A549 (cell line): ENCODE measurements at regions not wholly inside any gene's neighbourhood (a gene's known extent, or its start where the extent isn't known, plus 50 kb on each side); places are given as distances from the start of the nearest gene placed in this dataset.

Source experiments
- ATAC-seq, 2 experiments: fragments of 200-7000 bp in 1 of 2; fragments of >200 bp in 1 of 2; cut with Nextera tagmentation in 1 of 2; cut with Tn5 transposase in 1 of 2; 3 replicates each; pipeline versions ENCODE4 v1.8.0 to v1.9.1; 2018 to 2020; ENCODE audit warnings: mild to moderate bottlenecking in 1 of 2, moderate library complexity in 1 of 2
- CTCF ChIA-PET: fragments of 300-600 bp; sonication (Branson Sonifier 250); formaldehyde crosslinking; extraction: SDS; loops from one replicate; lab custom pipeline; 2021; ENCODE audit warnings: antibody characterized with exemption, inconsistent platforms; lab: Yijun Ruan, JAX
- POLR2A ChIA-PET: fragments of 350-600 bp; formaldehyde crosslinking; extraction: SDS; loops from one replicate; lab custom pipeline; 2021; ENCODE audit warnings: antibody characterized with exemption, inconsistent platforms; lab: Yijun Ruan, JAX
- DNase-seq, 2 experiments: peaks; one replicate each; pipeline versions ENCODE4 v3.0.0 to v3.0.0-alpha.2; 2011 to 2016; ENCODE audit warnings: low read depth in 1 of 2, low spot score in 1 of 2
- FAIRE-seq: peaks from 2 replicates; lab custom pipeline; 2011; peaks lifted over from hg19 to GRCh38; lab: Jason Lieb, UNC
- H3K27ac ChIP-seq, 2 experiments: fragments of >200 bp; sonication (Bioruptor Twin); formaldehyde crosslinking; 3 replicates each; pipeline ENCODE4 v1.5.1; 2016 to 2017
- H3K4me1 ChIP-seq: fragments of >200 bp; sonication (Bioruptor Twin); formaldehyde crosslinking; 3 replicates; pipeline ENCODE4 v1.6.1; 2016
- H3K4me2 ChIP-seq: fragments of >200 bp; sonication (Bioruptor Twin); formaldehyde crosslinking; 3 replicates; pipeline ENCODE4 v1.6.1; 2016
- H3K4me3 ChIP-seq: fragments of >200 bp; sonication (Bioruptor Twin); formaldehyde crosslinking; 3 replicates; pipeline ENCODE4 v1.5.1; 2016
- H3K9me3 ChIP-seq: fragments of >200 bp; sonication (Bioruptor Twin); formaldehyde crosslinking; 3 replicates; pipeline ENCODE4 v1.6.1; 2016
- BHLHE40 ChIP-seq: IDR thresholded peaks from 2 replicates; pipeline ENCODE4 v1.6.1; 2012; ENCODE audit warnings: low read depth, low read length, inconsistent platforms
- CBX8 ChIP-seq: fragments of 200-600 bp; sonication (generic); IDR thresholded peaks from 2 replicates; pipeline ENCODE4 v1.6.1; 2016
- CHD4 ChIP-seq: fragments of 200-600 bp; sonication (generic); IDR thresholded peaks from 2 replicates; pipeline ENCODE4 v1.6.1; 2016; ENCODE audit warnings: antibody characterized with exemption, mild to moderate bottlenecking, borderline replicate concordance
- EHF ChIP-seq: fragments of 250-450 bp; sonication (Bioruptor Pico); IDR thresholded peaks from 2 replicates; pipeline ENCODE4 v1.5.0; 2020; ENCODE audit warnings: mild to moderate bottlenecking
- EP300 ChIP-seq, 2 experiments: fragments of >200 bp; sonication (Bioruptor Twin); formaldehyde crosslinking; IDR thresholded peaks; 2 replicates in 1 of 2; 3 replicates in 1 of 2; pipeline ENCODE4 v1.6.1; 2016 to 2017
- GATA3 ChIP-seq: IDR thresholded peaks from 2 replicates; pipeline ENCODE4 v1.6.1; 2012; ENCODE audit warnings: borderline replicate concordance
- JUN ChIP-seq, 2 experiments: fragments of >200 bp; sonication (Bioruptor Twin); formaldehyde crosslinking; IDR thresholded peaks; 2 replicates in 1 of 2; 3 replicates in 1 of 2; pipeline ENCODE4 v1.6.1; 2016 to 2017
- KDM1A ChIP-seq: fragments of 200-600 bp; sonication (generic); IDR thresholded peaks from 2 replicates; pipeline ENCODE4 v1.6.1; 2016; ENCODE audit warnings: low read depth, mild to moderate bottlenecking
- KDM5A ChIP-seq: fragments of 200-600 bp; sonication (generic); IDR thresholded peaks from 2 replicates; pipeline ENCODE4 v1.6.1; 2016; ENCODE audit warnings: antibody characterized with exemption, mild to moderate bottlenecking
- MAFK ChIP-seq: fragments of 450-650 bp; IDR thresholded peaks from 2 replicates; pipeline ENCODE4 v1.6.1; 2014; ENCODE audit not compliant: partially characterized antibody
- MAZ ChIP-seq: fragments of 150-350 bp; IDR thresholded peaks from 2 replicates; pipeline ENCODE4 v1.6.1; 2014; ENCODE audit warnings: antibody characterized with exemption, low read depth, low read length, borderline replicate concordance
- NPAS2 ChIP-seq: fragments of 250-450 bp; sonication (Bioruptor Pico); IDR thresholded peaks from 2 replicates; pipeline ENCODE4 v1.8.0; 2022; ENCODE audit warnings: mild to moderate bottlenecking, moderate library complexity, borderline replicate concordance
- PHF8 ChIP-seq: fragments of 200-600 bp; sonication (generic); IDR thresholded peaks from 2 replicates; pipeline ENCODE4 v1.6.1; 2016; ENCODE audit warnings: low read depth, mild to moderate bottlenecking, antibody characterized with exemption, moderate library complexity, borderline replicate concordance
- RARB ChIP-seq: fragments of 250-450 bp; sonication (Bioruptor Pico); IDR thresholded peaks from 2 replicates; pipeline ENCODE4 v1.8.0; 2021; ENCODE audit warnings: mild to moderate bottlenecking, moderate library complexity
- REST ChIP-seq: fragments of 200-600 bp; sonication (generic); IDR thresholded peaks from 2 replicates; pipeline ENCODE4 v1.6.1; 2016; ENCODE audit warnings: antibody characterized with exemption, mild to moderate bottlenecking, moderate library complexity
- RFX5 ChIP-seq: fragments of 450-650 bp; IDR thresholded peaks from 2 replicates; pipeline ENCODE4 v1.7.1; 2014; ENCODE audit warnings: antibody characterized with exemption, mild to moderate bottlenecking, moderate library complexity
- RNF2 ChIP-seq: fragments of 200-600 bp; sonication (generic); IDR thresholded peaks from 2 replicates; pipeline ENCODE4 v1.6.1; 2016; ENCODE audit warnings: low read depth, mild to moderate bottlenecking, antibody characterized with exemption, moderate library complexity, borderline replicate concordance
- TP53 ChIP-seq: fragments of 250-450 bp; sonication (Bioruptor Pico); IDR thresholded peaks from 2 replicates; pipeline ENCODE4 v1.5.0; 2021; ENCODE audit warnings: mild to moderate bottlenecking, moderate library complexity
- ZC3H11A ChIP-seq: fragments of 450-650 bp; IDR thresholded peaks from 2 replicates; pipeline ENCODE4 v1.6.1; 2014; ENCODE audit warnings: antibody characterized with exemption, mild to moderate bottlenecking
- ZNF302 ChIP-seq: fragments of 250-450 bp; sonication (Bioruptor Pico); IDR thresholded peaks from 2 replicates; pipeline ENCODE4 v1.9.0; 2021; ENCODE audit warnings: inconsistent platforms, mild to moderate bottlenecking, moderate library complexity
- WGBS: methylation state at CpG from one replicate; pipeline ENCODE4 v1.1.6; 2017; ENCODE audit errors: missing lambda C conversion rate; 5-methylcytosine and 5-hydroxymethylcytosine counted together
- TF ChIP-seq, protein P1 (sequence below): fragments of >200 bp; sonication (Bioruptor Twin); formaldehyde crosslinking; IDR thresholded peaks from 3 replicates; pipeline ENCODE4 v1.5.1; 2016
- TF ChIP-seq, protein P2 (sequence below): IDR thresholded peaks from 2 replicates; pipeline ENCODE4 v1.6.1; 2012
- TF ChIP-seq, protein P3 (sequence below): IDR thresholded peaks from 2 replicates; pipeline ENCODE4 v1.6.1; 2012; ENCODE audit warnings: low read depth, borderline replicate concordance

GRCh38 chr5:13244151-13244550 is 700.3 kb downstream of the DNAH5 start:
- ChIA-PET CTCF (no interaction called here), POLR2A (no interaction called here)
- no CpG with 5 or more reads among the region's 20 CpGs for WGBS
- Histone ChIP-seq H3K4me2 (no peak overlapping the region), H3K4me1 (no peaks in the 10 kb centered on the region), H3K9me3 (no peaks in the 10 kb centered on the region)
- ATAC-seq = no peak
- TF ChIP-seq ZC3H11A (no peak), GATA3 (no peak), EHF (CRISPR knock-in tag) (no peak), RFX5 (no peak), CBX8 (no peak), RNF2 (no peak), JUN (IDR thresholded peaks at IDR 0.05) (no peak), MAFK (no peak), KDM5A (no peak), MAZ (no peak), EP300 (IDR thresholded peaks at IDR 0.05) (no peak), REST (no peak), CHD4 (no peak), ZNF302 (CRISPR knock-in tag) (no peak), KDM1A (no peak), BHLHE40 (no peak)
- TF ChIP-seq, protein P1, sequence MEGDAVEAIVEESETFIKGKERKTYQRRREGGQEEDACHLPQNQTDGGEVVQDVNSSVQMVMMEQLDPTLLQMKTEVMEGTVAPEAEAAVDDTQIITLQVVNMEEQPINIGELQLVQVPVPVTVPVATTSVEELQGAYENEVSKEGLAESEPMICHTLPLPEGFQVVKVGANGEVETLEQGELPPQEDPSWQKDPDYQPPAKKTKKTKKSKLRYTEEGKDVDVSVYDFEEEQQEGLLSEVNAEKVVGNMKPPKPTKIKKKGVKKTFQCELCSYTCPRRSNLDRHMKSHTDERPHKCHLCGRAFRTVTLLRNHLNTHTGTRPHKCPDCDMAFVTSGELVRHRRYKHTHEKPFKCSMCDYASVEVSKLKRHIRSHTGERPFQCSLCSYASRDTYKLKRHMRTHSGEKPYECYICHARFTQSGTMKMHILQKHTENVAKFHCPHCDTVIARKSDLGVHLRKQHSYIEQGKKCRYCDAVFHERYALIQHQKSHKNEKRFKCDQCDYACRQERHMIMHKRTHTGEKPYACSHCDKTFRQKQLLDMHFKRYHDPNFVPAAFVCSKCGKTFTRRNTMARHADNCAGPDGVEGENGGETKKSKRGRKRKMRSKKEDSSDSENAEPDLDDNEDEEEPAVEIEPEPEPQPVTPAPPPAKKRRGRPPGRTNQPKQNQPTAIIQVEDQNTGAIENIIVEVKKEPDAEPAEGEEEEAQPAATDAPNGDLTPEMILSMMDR = no peak
- TF ChIP-seq, all 56 proteins: peak for 0
- no peak overlapping the region for H3K4me3 ChIP-seq
- FAIRE-seq = no peak
- DNase-seq = no peak
- no peak overlapping the region for H3K27ac ChIP-seq

DNA sequence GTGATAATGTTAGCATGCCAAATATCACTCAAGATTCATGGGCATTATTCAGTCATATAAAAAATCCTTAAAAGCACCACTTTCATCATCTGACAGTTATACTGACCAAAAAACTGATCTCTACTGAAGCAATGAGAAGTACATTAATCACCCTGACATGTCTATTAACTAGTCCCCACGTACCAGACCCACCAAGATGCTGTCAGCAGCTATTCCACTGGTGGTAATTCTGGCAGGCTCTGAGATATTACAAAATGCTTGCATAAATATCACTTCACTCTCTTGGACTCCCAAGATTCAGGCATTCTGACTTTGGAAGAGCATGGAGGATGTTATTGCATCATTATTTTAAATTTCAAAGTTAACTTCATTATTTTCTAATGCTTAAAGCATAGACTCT is 717.0 kb downstream of the DNAH5 start:
- ChIA-PET CTCF (interaction anchor here (1.9 kb wide), 1 partner anchor 20 kb away, joined by 5 read pairs; no protein-coding TSS in a partner anchor), POLR2A (no interaction called here)
- no peak for FAIRE-seq

More for the DNA sequence above, 717.0 kb downstream of the DNAH5 start:
- no peak overlapping the region for H3K27ac ChIP-seq
- no peak for TF ChIP-seq PHF8
- TF ChIP-seq, protein P2, sequence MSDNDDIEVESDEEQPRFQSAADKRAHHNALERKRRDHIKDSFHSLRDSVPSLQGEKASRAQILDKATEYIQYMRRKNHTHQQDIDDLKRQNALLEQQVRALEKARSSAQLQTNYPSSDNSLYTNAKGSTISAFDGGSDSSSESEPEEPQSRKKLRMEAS = no peak
- TF ChIP-seq NPAS2 (CRISPR knock-in tag) = no peak
- no peak for TF ChIP-seq KDM1A
- TF ChIP-seq EP300 (IDR thresholded peaks at IDR 0.05) = no peak
- TF ChIP-seq, protein P3, sequence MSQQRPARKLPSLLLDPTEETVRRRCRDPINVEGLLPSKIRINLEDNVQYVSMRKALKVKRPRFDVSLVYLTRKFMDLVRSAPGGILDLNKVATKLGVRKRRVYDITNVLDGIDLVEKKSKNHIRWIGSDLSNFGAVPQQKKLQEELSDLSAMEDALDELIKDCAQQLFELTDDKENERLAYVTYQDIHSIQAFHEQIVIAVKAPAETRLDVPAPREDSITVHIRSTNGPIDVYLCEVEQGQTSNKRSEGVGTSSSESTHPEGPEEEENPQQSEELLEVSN = no peak
- TF ChIP-seq RARB (CRISPR knock-in tag) = no peak
- no peak for TF ChIP-seq EHF (CRISPR knock-in tag)
- TF ChIP-seq JUN (IDR thresholded peaks at IDR 0.05) = no peak
- no peak for TF ChIP-seq MAZ
- TF ChIP-seq TP53 (CRISPR knock-in tag) = no peak
- H3K4me2 ChIP-seq = no peak overlapping the region
- H3K4me1 ChIP-seq = no peaks in the 10 kb centered on the region
- ATAC-seq (no peak), DNase-seq (no peak)
- no peaks in the 10 kb centered on the region for H3K9me3 ChIP-seq
- 0% methylated on average over 1 of the region's 1 CpG for WGBS
- no peak overlapping the region for H3K4me3 ChIP-seq
